ENCODE measurements at regions not wholly inside any gene's neighbourhood (a gene's known extent, or its start where the extent isn't known, plus 50 kb on each side); places are given as distances from the start of the nearest gene placed in this dataset.

GRCh38 chr9:134544388-134545214 lies 97.0 kb upstream of the COL5A1 start:
- H3K4me1 ChIP-seq (replicated peaks), result no peaks in the 10 kb centered on the region
- no peak overlapping the region for H3K27ac ChIP-seq
- intact Hi-C loops (cut with DNase I), result no loop called here
- H3K36me3 ChIP-seq, result no peaks in the 10 kb centered on the region
- no peaks in the 10 kb centered on the region for H3K27me3 ChIP-seq (replicated peaks; ENCODE audit: insufficient read depth)
- no peak overlapping the region for H3K4me3 ChIP-seq
- no peaks in the 10 kb centered on the region for H3K9me3 ChIP-seq
- no peak for TF ChIP-seq POLR2A (IDR thresholded peaks at IDR 0.05)
- DNase-seq (ENCODE audit: low spot score), result no peak
- WGBS, result 63% methylated on average over 23 of the region's 26 CpGs

DNA sequence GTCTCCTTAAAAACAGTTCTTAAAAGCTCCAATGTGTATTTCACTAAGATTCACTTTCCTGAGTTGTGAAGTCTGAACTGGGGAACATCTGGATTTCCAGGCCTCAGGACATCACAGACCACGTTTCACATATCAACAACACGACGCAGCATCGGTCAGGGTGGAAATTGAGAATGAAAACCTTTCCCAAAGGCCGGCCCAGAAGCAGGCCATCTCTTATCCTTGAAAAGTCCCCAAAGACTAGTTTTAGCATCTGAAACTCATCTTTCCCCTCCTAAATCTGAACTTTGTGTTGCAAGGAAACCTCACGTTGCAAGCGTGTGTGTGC lies 96.4 kb upstream of the COL5A1 start:
- H3K9me3 ChIP-seq, result no peaks in the 10 kb centered on the region
- DNase-seq (ENCODE audit: low spot score), result no peak
- H3K27ac ChIP-seq, result no peak overlapping the region
- no peaks in the 10 kb centered on the region for H3K27me3 ChIP-seq (replicated peaks; ENCODE audit: insufficient read depth)
- TF ChIP-seq POLR2A (IDR thresholded peaks at IDR 0.05) (no peak), POLR2AphosphoS5 (IDR thresholded peaks at IDR 0.05) (no peak)
- TF ChIP-seq, protein P1, sequence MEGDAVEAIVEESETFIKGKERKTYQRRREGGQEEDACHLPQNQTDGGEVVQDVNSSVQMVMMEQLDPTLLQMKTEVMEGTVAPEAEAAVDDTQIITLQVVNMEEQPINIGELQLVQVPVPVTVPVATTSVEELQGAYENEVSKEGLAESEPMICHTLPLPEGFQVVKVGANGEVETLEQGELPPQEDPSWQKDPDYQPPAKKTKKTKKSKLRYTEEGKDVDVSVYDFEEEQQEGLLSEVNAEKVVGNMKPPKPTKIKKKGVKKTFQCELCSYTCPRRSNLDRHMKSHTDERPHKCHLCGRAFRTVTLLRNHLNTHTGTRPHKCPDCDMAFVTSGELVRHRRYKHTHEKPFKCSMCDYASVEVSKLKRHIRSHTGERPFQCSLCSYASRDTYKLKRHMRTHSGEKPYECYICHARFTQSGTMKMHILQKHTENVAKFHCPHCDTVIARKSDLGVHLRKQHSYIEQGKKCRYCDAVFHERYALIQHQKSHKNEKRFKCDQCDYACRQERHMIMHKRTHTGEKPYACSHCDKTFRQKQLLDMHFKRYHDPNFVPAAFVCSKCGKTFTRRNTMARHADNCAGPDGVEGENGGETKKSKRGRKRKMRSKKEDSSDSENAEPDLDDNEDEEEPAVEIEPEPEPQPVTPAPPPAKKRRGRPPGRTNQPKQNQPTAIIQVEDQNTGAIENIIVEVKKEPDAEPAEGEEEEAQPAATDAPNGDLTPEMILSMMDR (IDR thresholded peaks at IDR 0.05), result no peak
- H3K4me1 ChIP-seq (replicated peaks), result no peaks in the 10 kb centered on the region
- H3K4me3 ChIP-seq, result no peak overlapping the region
- WGBS, result 78% methylated on average over 7 of the region's 7 CpGs
- H3K36me3 ChIP-seq, result no peaks in the 10 kb centered on the region
- intact Hi-C loops (cut with DNase I), result no loop called here

DNA sequence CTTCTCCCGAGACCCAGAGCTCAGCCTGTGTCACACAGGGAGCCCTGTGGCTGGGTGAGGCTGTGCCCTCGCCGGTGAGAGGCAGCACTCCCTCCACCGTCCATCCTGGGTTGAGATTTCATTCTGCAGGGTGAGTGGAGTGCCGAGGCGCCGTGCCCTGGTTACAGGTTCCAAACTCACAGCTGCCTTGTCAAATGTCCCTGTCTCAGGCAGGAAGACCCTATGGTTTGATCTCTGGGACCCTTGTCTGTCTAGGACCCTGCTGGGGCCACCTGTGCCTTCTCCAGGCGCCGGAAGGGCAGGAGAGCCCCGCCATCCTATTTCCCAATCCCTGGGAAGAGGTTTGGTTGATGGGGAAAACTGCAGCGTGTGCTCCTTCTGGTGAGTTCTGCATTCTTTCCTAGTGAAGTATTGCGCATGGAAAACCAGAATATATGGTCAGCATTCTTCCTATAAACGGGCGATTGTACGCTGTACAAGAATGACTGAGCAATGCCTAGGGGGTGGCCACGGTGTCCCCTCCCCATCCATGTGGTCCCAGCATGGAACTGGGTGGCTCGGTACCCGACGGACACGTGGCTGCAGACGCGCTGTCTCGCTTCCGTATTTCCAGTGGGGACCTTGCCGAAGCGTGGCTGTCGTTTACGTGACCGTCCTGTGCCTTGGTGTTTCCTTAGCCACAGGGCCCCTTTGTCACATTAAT lies 95.9 kb upstream of the COL5A1 start:
- intact Hi-C loops (cut with DNase I), result no loop called here
- WGBS, result 66% methylated on average over 29 of the region's 29 CpGs
- H3K27ac ChIP-seq, result no peak overlapping the region

DNA sequence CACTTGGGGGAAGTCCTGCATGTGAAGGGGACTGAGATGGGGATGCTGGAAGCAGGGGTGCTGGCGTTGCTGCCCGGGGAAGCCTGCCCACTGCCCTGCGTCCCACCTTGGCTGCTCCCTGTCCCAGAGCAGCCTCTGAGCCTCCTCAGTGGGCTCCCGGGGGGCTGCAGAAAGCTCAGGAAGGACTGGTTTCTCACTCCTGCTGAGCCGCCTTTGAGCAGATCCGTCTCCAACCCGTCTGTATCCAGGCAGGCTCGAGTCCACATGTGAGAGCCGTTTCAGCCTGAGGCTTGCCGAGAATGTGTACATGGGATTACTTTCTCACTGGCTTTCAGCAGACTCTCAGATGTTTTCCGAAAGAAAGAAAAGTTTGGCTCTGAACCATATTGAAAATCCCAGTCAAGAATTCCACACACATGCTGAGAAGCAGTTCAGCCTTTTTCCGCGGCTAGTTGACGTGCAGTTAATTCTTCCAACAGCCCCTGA lies 95.3 kb upstream of the COL5A1 start:
- 28% methylated on average over 14 of the region's 14 CpGs for WGBS
- Histone ChIP-seq H3K9me3 (no peaks in the 10 kb centered on the region), H3K36me3 (no peaks in the 10 kb centered on the region), H3K27ac (no peak overlapping the region), H3K4me3 (no peak overlapping the region), H3K27me3 (replicated peaks; ENCODE audit: insufficient read depth) (no peaks in the 10 kb centered on the region), H3K4me1 (replicated peaks) (no peaks in the 10 kb centered on the region)
- DNase-seq (ENCODE audit: low spot score), result no peak
- intact Hi-C loops (cut with DNase I), result no loop called here
- TF ChIP-seq POLR2A (IDR thresholded peaks at IDR 0.05) (no peak), POLR2AphosphoS5 (IDR thresholded peaks at IDR 0.05) (no peak)

More for the DNA sequence above, 95.9 kb upstream of the COL5A1 start:
- H3K9me3 ChIP-seq, result no peaks in the 10 kb centered on the region
- H3K4me1 ChIP-seq (replicated peaks), result no peaks in the 10 kb centered on the region
- H3K36me3 ChIP-seq, result no peaks in the 10 kb centered on the region
- DNase-seq (ENCODE audit: low spot score), result no peak
- no peak overlapping the region for H3K4me3 ChIP-seq
- TF ChIP-seq POLR2A (IDR thresholded peaks at IDR 0.05) (no peak), POLR2AphosphoS5 (IDR thresholded peaks at IDR 0.05) (no peak)
- TF ChIP-seq, protein P1 (IDR thresholded peaks at IDR 0.05), result no peak
- H3K27me3 ChIP-seq (replicated peaks; ENCODE audit: insufficient read depth), result no peaks in the 10 kb centered on the region

GRCh38 chr9:134546746-134547145 lies 94.9 kb upstream of the COL5A1 start:
- H3K4me1 ChIP-seq (replicated peaks), result no peaks in the 10 kb centered on the region
- TF ChIP-seq POLR2AphosphoS5 (IDR thresholded peaks at IDR 0.05), result no peak
- TF ChIP-seq, protein P1 (IDR thresholded peaks at IDR 0.05), result no peak
- no peak for TF ChIP-seq POLR2A (IDR thresholded peaks at IDR 0.05)
- no peaks in the 10 kb centered on the region for H3K27me3 ChIP-seq (replicated peaks; ENCODE audit: insufficient read depth)
- H3K9me3 ChIP-seq, result no peaks in the 10 kb centered on the region
- WGBS, result 83% methylated on average over 10 of the region's 10 CpGs
- no peaks in the 10 kb centered on the region for H3K36me3 ChIP-seq
- no peak for DNase-seq (ENCODE audit: low spot score)
- H3K27ac ChIP-seq, result no peak overlapping the region
- H3K4me3 ChIP-seq, result no peak overlapping the region
- intact Hi-C loops (cut with DNase I), result no loop called here

Measured in prostate gland (tissue), 2 donors.